B cell (primary cell): ENCODE measurements at regions not wholly inside any gene's neighbourhood (a gene's known extent, or its start where the extent isn't known, plus 50 kb on each side); places are given as distances from the start of the nearest gene placed in this dataset.

Experiments
- ATAC-seq: fragments of 200-7000 bp; cut with Tn5 transposase; one replicate; pipeline ENCODE4 v1.10.0; 2021; ENCODE audit warnings: low read depth, mild to moderate bottlenecking, moderate number of reproducible peaks, moderate library complexity
- CTCF ChIA-PET: fragments of 350-600 bp; sonication (Branson Sonifier 250); formaldehyde crosslinking; loops from one replicate; lab custom pipeline; 2021; ENCODE audit warnings: antibody characterized with exemption, inconsistent platforms; lab: Charles Lee
- POLR2A ChIA-PET: fragments of 350-600 bp; sonication (Branson Sonifier 250); formaldehyde crosslinking; loops from one replicate; lab custom pipeline; 2021; ENCODE audit warnings: antibody characterized with exemption; lab: Charles Lee
- DNase-seq: peaks from one replicate; pipeline ENCODE4 v3.0.0; 2013
- H2AFZ ChIP-seq: 2 replicates; pipeline ENCODE4 v1.6.1; 2012; ENCODE audit warnings: mild to moderate bottlenecking, low read depth, low read length; ENCODE audit not compliant: insufficient read depth, poor library complexity, severe bottlenecking
- H3K27ac ChIP-seq, 2 donors: 1 replicate in 1 of 2; 2 replicates in 1 of 2; pipeline ENCODE4 v1.5.1; 2012 to 2013; ENCODE audit warnings: low read length in 2 of 2, mild to moderate bottlenecking in 2 of 2, moderate library complexity in 1 of 2
- H3K27me3 ChIP-seq, 4 experiments: fragments of 200-600 bp in 1 of 4; sonication (generic) in 1 of 4; replicated peaks in 1 of 4; 1 replicate in 2 of 4; 2 replicates in 2 of 4; pipeline versions ENCODE4 v1.6.1 to v1.7.0; 2013 to 2016; ENCODE audit warnings: low read length in 3 of 4, mild to moderate bottlenecking in 2 of 4, mixed read lengths in 1 of 4, moderate library complexity in 1 of 4; ENCODE audit not compliant: insufficient read depth in 4 of 4, control insufficient read depth in 3 of 4; ENCODE audit errors: control extremely low read depth in 1 of 4
- H3K36me3 ChIP-seq, 2 experiments: replicated peaks in 1 of 2; 1 replicate in 1 of 2; 2 replicates in 1 of 2; pipeline versions ENCODE4 v1.6.1 to v1.7.1; 2013; ENCODE audit warnings: low read length in 1 of 2; ENCODE audit not compliant: insufficient read depth in 2 of 2, control insufficient read depth in 1 of 2; ENCODE audit errors: control extremely low read depth in 1 of 2, extremely low read depth in 1 of 2
- H3K4me1 ChIP-seq, 2 donors: fragments of 200-600 bp in 1 of 2; sonication (generic) in 1 of 2; 1 replicate in 1 of 2; 2 replicates in 1 of 2; pipeline versions ENCODE4 v1.5.1 to v1.6.1; 2013 to 2017; ENCODE audit warnings: low read length in 2 of 2; ENCODE audit not compliant: control insufficient read depth in 2 of 2, insufficient read depth in 2 of 2
- H3K4me2 ChIP-seq: replicated peaks from 2 replicates; pipeline ENCODE3; 2012; ENCODE audit warnings: mild to moderate bottlenecking, low read depth, low read length; ENCODE audit not compliant: poor library complexity, severe bottlenecking
- H3K4me3 ChIP-seq, 5 experiments: fragments of 200-600 bp in 1 of 5; sonication (generic) in 1 of 5; 1 replicate in 3 of 5; 2 replicates in 2 of 5; pipeline versions ENCODE4 v1.5.1 to v1.7.0; 2011 to 2016; ENCODE audit warnings: low read length in 4 of 5, mild to moderate bottlenecking in 4 of 5, low read depth in 2 of 5, control low read depth in 1 of 5, moderate library complexity in 1 of 5; ENCODE audit not compliant: insufficient read depth in 1 of 5; ENCODE audit errors: control extremely low read depth in 1 of 5, extremely low read depth in 1 of 5
- H3K79me2 ChIP-seq: fragments of 200-600 bp; sonication (generic); one replicate; pipeline ENCODE4 v1.6.0; 2016; ENCODE audit warnings: low read length; ENCODE audit not compliant: control insufficient read depth, insufficient read depth
- H3K9ac ChIP-seq: fragments of 200-600 bp; sonication (generic); 2 replicates; pipeline ENCODE4 v1.6.1; 2017; ENCODE audit warnings: mild to moderate bottlenecking, low read length, moderate library complexity
- H3K9me3 ChIP-seq, 3 donors: one replicate each; pipeline versions ENCODE4 v1.6.1 to v1.7.1; 2013; ENCODE audit warnings: low read length in 2 of 3; ENCODE audit not compliant: control insufficient read depth in 2 of 3, insufficient read depth in 1 of 3; ENCODE audit errors: control extremely low read depth in 1 of 3
- H4K20me1 ChIP-seq: 2 replicates; pipeline ENCODE4 v1.6.0; 2012; ENCODE audit warnings: mild to moderate bottlenecking, low read length; ENCODE audit not compliant: insufficient read depth, control insufficient read depth, poor library complexity, severe bottlenecking
- H3K27ac Mint-ChIP-seq: one replicate; pipeline ENCODE4 v1.8.0; 2021; ENCODE audit warnings: mixed read lengths
- H3K27me3 Mint-ChIP-seq: one replicate; pipeline ENCODE4 v1.8.0; 2021; ENCODE audit warnings: mixed read lengths
- H3K4me1 Mint-ChIP-seq: one replicate; pipeline ENCODE4 v1.8.0; 2021; ENCODE audit warnings: mixed read lengths
- H3K4me3 Mint-ChIP-seq: one replicate; pipeline ENCODE4 v1.8.0; 2021; ENCODE audit warnings: mixed read lengths
- H3K9me3 Mint-ChIP-seq: one replicate; pipeline ENCODE4 v1.8.0; 2022; ENCODE audit warnings: mixed read lengths; ENCODE audit not compliant: insufficient read depth
- CTCF ChIP-seq: fragments of 200-600 bp; IDR thresholded peaks from one replicate; pipeline ENCODE4 v1.8.0; 2022; ENCODE audit warnings: antibody characterized with exemption, mild to moderate bottlenecking
- EZH2 ChIP-seq: IDR thresholded peaks from 2 replicates; pipeline ENCODE4 v1.6.1; 2012; ENCODE audit warnings: borderline replicate concordance, low read depth, mild to moderate bottlenecking, moderate library complexity, low read length; ENCODE audit not compliant: insufficient read depth, poor library complexity, severe bottlenecking
- WGBS: methylation state at CpG from one replicate; pipeline ENCODE4 v1.1.5; 2013; ENCODE audit warnings: missing lambda C conversion rate; ENCODE audit not compliant: insufficient coverage; 5-methylcytosine and 5-hydroxymethylcytosine counted together
- intact Hi-C: fragments of 100-400 bp; cut with micrococcal nuclease; formaldehyde crosslinking; loops from one replicate; pipeline ENCODE4 v1.10.0; 2022

- POLR2A ChIA-PET, result no interaction called here
- 100% methylated on average over 5 of the region's 8 CpGs for WGBS
These were observed 229.9 kb downstream of the ABCC12 start for GRCh38 chr16:47925811-47926460.

GRCh38 chr16:47924950-47925349 lies 230.8 kb downstream of the ABCC12 start:
- Mint-ChIP-seq H3K27ac (no peak overlapping the region), H3K4me1 (no peaks in the 10 kb centered on the region), H3K4me3 (no peak overlapping the region), H3K9me3 (no peaks in the 10 kb centered on the region), H3K27me3 (no peaks in the 10 kb centered on the region)
- Histone ChIP-seq H3K27ac (no peak overlapping the region), H3K4me2 (no peak overlapping the region), H3K4me3 (no peak overlapping the region), H3K36me3 (no peaks in the 10 kb centered on the region), H2AFZ (no peak overlapping the region), H3K9me3 (no peaks in the 10 kb centered on the region), H3K4me1 (no peaks in the 10 kb centered on the region), H3K79me2 (no peaks in the 10 kb centered on the region), H4K20me1 (no peaks in the 10 kb centered on the region), H3K9ac (no peak overlapping the region), H3K27me3 (no peaks in the 10 kb centered on the region)
- intact Hi-C loops, result no loop called here
- POLR2A ChIA-PET, result no interaction called here
- WGBS, result 100% methylated on average over 2 of the region's 2 CpGs
- TF ChIP-seq EZH2 (no peak), CTCF (no peak)
- ATAC-seq (no peak), DNase-seq (no peak)
- CTCF ChIA-PET, result interaction anchor here (0.6 kb wide), 1 partner anchor 133 kb away, joined by 3 read pairs; no protein-coding TSS in a partner anchor

More at GRCh38 chr16:47925811-47926460, 229.9 kb downstream of the ABCC12 start:
- Histone ChIP-seq H4K20me1 (no peaks in the 10 kb centered on the region), H2AFZ (no peak overlapping the region), H3K4me3 (no peak overlapping the region), H3K79me2 (no peaks in the 10 kb centered on the region), H3K9me3 (no peaks in the 10 kb centered on the region), H3K4me1 (no peaks in the 10 kb centered on the region), H3K4me2 (no peak overlapping the region), H3K27me3 (no peaks in the 10 kb centered on the region), H3K9ac (no peak overlapping the region), H3K36me3 (no peaks in the 10 kb centered on the region), H3K27ac (no peak overlapping the region)
- Mint-ChIP-seq H3K4me1 (no peaks in the 10 kb centered on the region), H3K4me3 (no peak overlapping the region), H3K27ac (no peak overlapping the region), H3K27me3 (no peaks in the 10 kb centered on the region), H3K9me3 (no peaks in the 10 kb centered on the region)
- intact Hi-C loops, result no loop called here
- no peak for DNase-seq
- CTCF ChIA-PET, result no interaction called here
- no peak for ATAC-seq
- TF ChIP-seq EZH2, result no peak
- no peak for TF ChIP-seq CTCF
